ENCODE measurements at regions not wholly inside any gene's neighbourhood (a gene's known extent, or its start where the extent isn't known, plus 50 kb on each side); places are given as distances from the start of the nearest gene placed in this dataset.
"Not testable (repeated sequence)": the region's sequence is repeated elsewhere in the genome, so short reads cannot be mapped to it uniquely, and the experiment has no call there.

GRCh38 chr18:58811859-58812258, 52.8 kb upstream of the ZNF532 start:
- not testable (repeated sequence) for H3K18ac ChIP-seq (ENCODE audit: low read length); H2BK12ac ChIP-seq (ENCODE audit: low read length); H3K4ac ChIP-seq (ENCODE audit: low read depth, low read length); H3K27ac ChIP-seq (ENCODE audit: low read depth, low read length); H4K8ac ChIP-seq (ENCODE audit: low read depth, low read length); H3K4me2 ChIP-seq (ENCODE audit: low read length); H2BK120ac ChIP-seq (ENCODE audit: insufficient read depth, low read length, poor library complexity); H3K36me3 ChIP-seq (ENCODE audit: control insufficient read depth in 1 of 2, insufficient read depth in 2 of 2, low read length in 2 of 2); H3K9ac ChIP-seq (ENCODE audit: low read length); H3K27me3 ChIP-seq (ENCODE audit: insufficient read depth, low read length); H2BK5ac ChIP-seq (ENCODE audit: low read depth, low read length, poor library complexity); H3K79me2 ChIP-seq (ENCODE audit: control insufficient read depth, insufficient read depth, low read length, poor library complexity); H2AFZ ChIP-seq (ENCODE audit: insufficient read depth, low read length, poor library complexity); H3K4me1 ChIP-seq (ENCODE audit: control insufficient read depth in 1 of 2, insufficient read depth in 2 of 2, low read length in 2 of 2); H3K14ac ChIP-seq (ENCODE audit: low read length); DNase-seq; H3K9me3 ChIP-seq (ENCODE audit: insufficient read depth, low read depth, low read length); H3K79me1 ChIP-seq (ENCODE audit: low read length); H4K91ac ChIP-seq (ENCODE audit: low read depth, low read length); H3K4me3 ChIP-seq (ENCODE audit: low read depth, low read length); H2AK5ac ChIP-seq (ENCODE audit: low read length); H3K23ac ChIP-seq (ENCODE audit: low read length); H4K12ac ChIP-seq (ENCODE audit: low read depth, low read length)
- no CpG with 5 or more reads among the region's 13 CpGs for WGBS (ENCODE audit: extremely low coverage, insufficient coverage, insufficient read length)

GRCh38 chr18:58813105-58813504, 51.6 kb upstream of the ZNF532 start:
- H3K14ac ChIP-seq (ENCODE audit: low read length): no peak overlapping the region
- no peak overlapping the region for H3K9ac ChIP-seq (ENCODE audit: low read length)
- no peak overlapping the region for H2BK5ac ChIP-seq (ENCODE audit: low read depth, low read length, poor library complexity)
- no peaks in the 10 kb centered on the region for H3K79me2 ChIP-seq (ENCODE audit: control insufficient read depth, insufficient read depth, low read length, poor library complexity)
- DNase-seq: no peak
- H3K23ac ChIP-seq (ENCODE audit: low read length): no peak overlapping the region
- no peak overlapping the region for H2BK12ac ChIP-seq (ENCODE audit: low read length)
- no peak overlapping the region for H2AK5ac ChIP-seq (ENCODE audit: low read length)
- no peak overlapping the region for H2BK120ac ChIP-seq (ENCODE audit: insufficient read depth, low read length, poor library complexity)
- H3K27ac ChIP-seq (ENCODE audit: low read depth, low read length): no peak overlapping the region
- no peak overlapping the region for H3K4ac ChIP-seq (ENCODE audit: low read depth, low read length)
- no peak overlapping the region for H4K91ac ChIP-seq (ENCODE audit: low read depth, low read length)
- no peak overlapping the region for H4K8ac ChIP-seq (ENCODE audit: low read depth, low read length)
- H3K27me3 ChIP-seq (ENCODE audit: insufficient read depth, low read length): no peaks in the 10 kb centered on the region
- H3K9me3 ChIP-seq (ENCODE audit: insufficient read depth, low read depth, low read length): no peaks in the 10 kb centered on the region
- H3K36me3 ChIP-seq (ENCODE audit: control insufficient read depth in 1 of 2, insufficient read depth in 2 of 2, low read length in 2 of 2): no peaks in the 10 kb centered on the region
- no CpG with 5 or more reads among the region's 5 CpGs for WGBS (ENCODE audit: extremely low coverage, insufficient coverage, insufficient read length)
- no peak overlapping the region for H2AFZ ChIP-seq (ENCODE audit: insufficient read depth, low read length, poor library complexity)
- H3K79me1 ChIP-seq (ENCODE audit: low read length): no peaks in the 10 kb centered on the region
- no peak overlapping the region for H3K4me2 ChIP-seq (ENCODE audit: low read length)
- H3K18ac ChIP-seq (ENCODE audit: low read length): no peak overlapping the region
- H3K4me1 ChIP-seq (ENCODE audit: control insufficient read depth in 1 of 2, insufficient read depth in 2 of 2, low read length in 2 of 2): no peaks in the 10 kb centered on the region
- H3K4me3 ChIP-seq (ENCODE audit: low read depth, low read length): no peak overlapping the region
- H4K12ac ChIP-seq (ENCODE audit: low read depth, low read length): no peak overlapping the region

- H4K91ac ChIP-seq (ENCODE audit: low read depth, low read length): no peak overlapping the region
- no peak overlapping the region for H3K23ac ChIP-seq (ENCODE audit: low read length)
- H3K4ac ChIP-seq (ENCODE audit: low read depth, low read length): no peak overlapping the region
- H2AFZ ChIP-seq (ENCODE audit: insufficient read depth, low read length, poor library complexity): no peak overlapping the region
- WGBS (ENCODE audit: extremely low coverage, insufficient coverage, insufficient read length): no CpG with 5 or more reads among the region's 4 CpGs
- H3K4me1 ChIP-seq (ENCODE audit: control insufficient read depth in 1 of 2, insufficient read depth in 2 of 2, low read length in 2 of 2): no peaks in the 10 kb centered on the region
- H4K8ac ChIP-seq (ENCODE audit: low read depth, low read length): no peak overlapping the region
- H3K36me3 ChIP-seq (ENCODE audit: control insufficient read depth in 1 of 2, insufficient read depth in 2 of 2, low read length in 2 of 2): no peaks in the 10 kb centered on the region
- no peak overlapping the region for H4K12ac ChIP-seq (ENCODE audit: low read depth, low read length)
- no peak overlapping the region for H3K4me2 ChIP-seq (ENCODE audit: low read length)
- no peak overlapping the region for H2AK5ac ChIP-seq (ENCODE audit: low read length)
- no peak overlapping the region for H3K4me3 ChIP-seq (ENCODE audit: low read depth, low read length)
- no peak overlapping the region for H2BK120ac ChIP-seq (ENCODE audit: insufficient read depth, low read length, poor library complexity)
- H3K9me3 ChIP-seq (ENCODE audit: insufficient read depth, low read depth, low read length): no peaks in the 10 kb centered on the region
- no peaks in the 10 kb centered on the region for H3K79me2 ChIP-seq (ENCODE audit: control insufficient read depth, insufficient read depth, low read length, poor library complexity)
- H2BK12ac ChIP-seq (ENCODE audit: low read length): no peak overlapping the region
- no peak overlapping the region for H3K14ac ChIP-seq (ENCODE audit: low read length)
- no peak overlapping the region for H3K18ac ChIP-seq (ENCODE audit: low read length)
- no peaks in the 10 kb centered on the region for H3K79me1 ChIP-seq (ENCODE audit: low read length)
- no peaks in the 10 kb centered on the region for H3K27me3 ChIP-seq (ENCODE audit: insufficient read depth, low read length)
- no peak overlapping the region for H2BK5ac ChIP-seq (ENCODE audit: low read depth, low read length, poor library complexity)
- DNase-seq: no peak
- no peak overlapping the region for H3K27ac ChIP-seq (ENCODE audit: low read depth, low read length)
- H3K9ac ChIP-seq (ENCODE audit: low read length): no peak overlapping the region
Observed at GRCh38 chr18:58813561-58814225, 51.0 kb upstream of the ZNF532 start.

- no peaks in the 10 kb centered on the region for H3K27me3 ChIP-seq (ENCODE audit: insufficient read depth, low read length)
- no peak overlapping the region for H3K4me3 ChIP-seq (ENCODE audit: low read depth, low read length)
- no peak overlapping the region for H3K4ac ChIP-seq (ENCODE audit: low read depth, low read length)
- no CpG with 5 or more reads among the region's 4 CpGs for WGBS (ENCODE audit: extremely low coverage, insufficient coverage, insufficient read length)
- H2BK5ac ChIP-seq (ENCODE audit: low read depth, low read length, poor library complexity): no peak overlapping the region
- DNase-seq: no peak
- no peaks in the 10 kb centered on the region for H3K79me2 ChIP-seq (ENCODE audit: control insufficient read depth, insufficient read depth, low read length, poor library complexity)
- H3K27ac ChIP-seq (ENCODE audit: low read depth, low read length): no peak overlapping the region
- no peak overlapping the region for H2AFZ ChIP-seq (ENCODE audit: insufficient read depth, low read length, poor library complexity)
- no peak overlapping the region for H3K4me2 ChIP-seq (ENCODE audit: low read length)
- H3K23ac ChIP-seq (ENCODE audit: low read length): no peak overlapping the region
- H3K9me3 ChIP-seq (ENCODE audit: insufficient read depth, low read depth, low read length): no peaks in the 10 kb centered on the region
- H4K12ac ChIP-seq (ENCODE audit: low read depth, low read length): no peak overlapping the region
- H3K14ac ChIP-seq (ENCODE audit: low read length): no peak overlapping the region
- H4K8ac ChIP-seq (ENCODE audit: low read depth, low read length): no peak overlapping the region
- no peak overlapping the region for H2BK120ac ChIP-seq (ENCODE audit: insufficient read depth, low read length, poor library complexity)
- H3K79me1 ChIP-seq (ENCODE audit: low read length): no peaks in the 10 kb centered on the region
- H3K9ac ChIP-seq (ENCODE audit: low read length): no peak overlapping the region
- H3K36me3 ChIP-seq (ENCODE audit: control insufficient read depth in 1 of 2, insufficient read depth in 2 of 2, low read length in 2 of 2): no peaks in the 10 kb centered on the region
- peak overlapping the region; percentile 35 for H2BK12ac ChIP-seq (ENCODE audit: low read length)
- H3K18ac ChIP-seq (ENCODE audit: low read length): no peak overlapping the region
- no peak overlapping the region for H2AK5ac ChIP-seq (ENCODE audit: low read length)
- H4K91ac ChIP-seq (ENCODE audit: low read depth, low read length): no peak overlapping the region
- H3K4me1 ChIP-seq (ENCODE audit: control insufficient read depth in 1 of 2, insufficient read depth in 2 of 2, low read length in 2 of 2): no peaks in the 10 kb centered on the region
Observed at GRCh38 chr18:58814317-58814716, 50.4 kb upstream of the ZNF532 start.

Measured in trophoblast cell (in vitro differentiated cells and primary cell).